ENCODE measurements at regions not wholly inside any gene's neighbourhood (a gene's known extent, or its start where the extent isn't known, plus 50 kb on each side); places are given as distances from the start of the nearest gene placed in this dataset.
"Not testable (repeated sequence)": the region's sequence is repeated elsewhere in the genome, so short reads cannot be mapped to it uniquely, and the experiment has no call there.

DNA sequence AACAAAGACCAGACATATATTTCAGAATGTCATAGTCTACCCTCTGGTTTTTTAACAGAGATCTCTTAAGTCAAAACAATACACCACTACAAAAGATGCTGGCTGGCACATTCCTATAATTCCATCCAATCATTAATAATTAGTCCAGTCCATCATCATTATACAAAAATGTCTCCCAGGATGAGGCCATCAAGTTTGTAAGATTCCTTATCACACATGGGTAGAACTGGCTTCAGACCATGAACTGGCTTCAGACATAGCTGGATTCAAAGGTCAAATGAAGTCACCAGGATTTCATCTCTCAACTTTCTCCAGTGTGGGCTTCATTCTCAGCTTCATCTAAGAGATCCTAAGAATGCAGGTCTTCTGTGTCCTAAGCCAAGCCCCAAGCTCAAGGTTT is 147.1 kb downstream of the ENC1 start:
- Histone ChIP-seq H3K4me1 (ENCODE audit: control insufficient read depth in 1 of 2, insufficient read depth in 2 of 2, low read length in 2 of 2) (no peaks in the 10 kb centered on the region), H3K27me3 (ENCODE audit: low read depth, low read length) (no peaks in the 10 kb centered on the region), H3K27ac (ENCODE audit: low read length) (no peak overlapping the region), H3K9me3 (ENCODE audit: control insufficient read depth in 1 of 2, low read length in 2 of 2) (no peaks in the 10 kb centered on the region), H3K36me3 (ENCODE audit: control insufficient read depth in 1 of 2, insufficient read depth in 2 of 2, low read length in 2 of 2) (no peaks in the 10 kb centered on the region), H3K4me3 (ENCODE audit: low read depth in 1 of 2, low read length in 2 of 2) (no peak overlapping the region)

DNA sequence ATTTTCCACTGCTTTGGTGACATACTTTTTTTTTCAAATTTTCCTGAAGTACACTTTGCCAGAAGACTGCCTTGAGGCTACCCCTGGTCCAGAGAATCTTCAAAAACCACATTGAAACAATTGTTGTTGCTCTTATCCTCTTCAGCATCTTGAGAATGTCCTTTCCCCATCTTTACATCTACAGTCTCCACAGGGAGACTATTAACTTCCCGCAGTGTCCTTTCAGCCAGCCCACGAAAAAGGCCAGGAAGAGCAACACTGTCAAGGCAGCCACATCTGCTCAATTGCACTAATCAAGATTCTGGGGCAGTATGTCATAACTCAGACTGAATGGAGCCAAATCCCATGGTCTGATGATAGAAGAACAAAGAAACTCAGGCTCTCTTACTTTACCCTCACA is 148.3 kb downstream of the ENC1 start:
- H3K27me3 ChIP-seq (ENCODE audit: low read depth, low read length): no peaks in the 10 kb centered on the region
- no peaks in the 10 kb centered on the region for H3K4me1 ChIP-seq (ENCODE audit: control insufficient read depth in 1 of 2, insufficient read depth in 2 of 2, low read length in 2 of 2)
- no peak overlapping the region for H3K27ac ChIP-seq (ENCODE audit: low read length)

DNA sequence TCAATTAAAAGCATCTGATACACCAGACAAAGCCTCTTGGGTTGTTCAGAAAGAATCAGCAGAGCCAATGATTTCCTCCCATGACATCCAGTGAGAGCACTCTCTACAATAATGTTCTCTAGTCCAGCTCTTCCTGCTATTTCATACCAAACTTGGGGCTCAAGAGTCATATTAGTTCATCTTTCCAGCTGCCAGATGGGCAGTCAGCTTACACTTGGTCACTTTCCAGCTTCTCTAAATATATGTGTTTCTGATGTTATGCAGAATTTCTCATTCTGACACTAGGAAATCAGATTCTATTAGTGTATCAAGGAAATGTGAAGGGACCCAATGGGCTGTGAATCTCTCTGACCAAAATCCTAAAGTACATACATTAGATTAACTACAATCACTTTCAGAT is 148.9 kb downstream of the ENC1 start:
- no peak overlapping the region for H3K4me3 ChIP-seq (ENCODE audit: low read depth in 1 of 2, low read length in 2 of 2)
- H3K4me1 ChIP-seq (ENCODE audit: control insufficient read depth in 1 of 2, insufficient read depth in 2 of 2, low read length in 2 of 2): no peaks in the 10 kb centered on the region
- no peaks in the 10 kb centered on the region for H3K9me3 ChIP-seq (ENCODE audit: control insufficient read depth in 1 of 2, low read length in 2 of 2)
- no peak overlapping the region for H3K27ac ChIP-seq (ENCODE audit: low read length)
- H3K27me3 ChIP-seq (ENCODE audit: low read depth, low read length): no peaks in the 10 kb centered on the region
- H3K36me3 ChIP-seq (ENCODE audit: control insufficient read depth in 1 of 2, insufficient read depth in 2 of 2, low read length in 2 of 2): no peaks in the 10 kb centered on the region

More for the DNA sequence above, 148.3 kb downstream of the ENC1 start:
- no peak overlapping the region for H3K4me3 ChIP-seq (ENCODE audit: low read depth in 1 of 2, low read length in 2 of 2)
- no peaks in the 10 kb centered on the region for H3K9me3 ChIP-seq (ENCODE audit: control insufficient read depth in 1 of 2, low read length in 2 of 2)
- H3K36me3 ChIP-seq (ENCODE audit: control insufficient read depth in 1 of 2, insufficient read depth in 2 of 2, low read length in 2 of 2): no peaks in the 10 kb centered on the region

DNA sequence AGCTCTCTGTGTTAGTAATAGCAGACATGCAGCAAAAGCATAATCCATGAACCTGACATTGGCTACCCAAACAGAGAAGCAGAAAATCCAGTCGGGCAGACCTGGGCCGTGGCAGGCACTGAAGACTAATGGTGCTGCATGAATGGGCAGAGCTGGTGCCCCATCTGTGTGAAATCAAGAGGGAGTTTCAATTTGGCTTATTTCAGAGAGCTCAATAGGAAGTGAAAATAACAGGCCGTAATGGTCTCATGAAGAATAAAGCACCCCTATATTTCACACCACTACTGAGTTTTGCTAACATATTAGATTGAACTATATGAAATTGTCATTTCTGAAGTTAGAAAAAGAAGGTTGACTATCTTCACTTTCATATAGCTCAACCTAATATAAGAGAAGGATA is 149.7 kb downstream of the ENC1 start:
- no peak overlapping the region for H3K27ac ChIP-seq (ENCODE audit: low read length)

DNA sequence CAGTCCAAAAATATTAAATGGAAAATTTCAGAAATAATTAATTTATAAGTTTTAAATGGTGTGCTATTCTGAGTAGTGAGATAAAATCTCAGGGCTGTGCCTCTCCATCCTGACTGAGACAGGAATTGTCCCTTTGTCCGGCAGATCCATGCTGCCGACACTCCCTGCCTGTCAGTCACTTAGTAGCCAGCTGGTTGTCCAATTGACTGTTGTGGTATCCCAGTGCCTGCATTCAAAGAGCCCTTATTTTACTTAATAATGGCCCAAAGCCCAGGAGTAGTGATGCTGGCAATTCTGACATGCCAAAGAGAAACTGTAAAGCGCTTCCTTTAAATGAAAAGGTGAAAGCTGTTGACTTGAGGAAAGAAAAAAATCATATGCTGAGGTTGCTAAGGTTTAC is 157.5 kb downstream of the ENC1 start:
- Histone ChIP-seq H3K4me1 (ENCODE audit: control insufficient read depth in 1 of 2, insufficient read depth in 2 of 2, low read length in 2 of 2) (no peaks in the 10 kb centered on the region), H3K27me3 (ENCODE audit: low read depth, low read length) (no peaks in the 10 kb centered on the region), H3K36me3 (ENCODE audit: control insufficient read depth in 1 of 2, insufficient read depth in 2 of 2, low read length in 2 of 2) (no peaks in the 10 kb centered on the region), H3K4me3 (ENCODE audit: low read depth in 1 of 2, low read length in 2 of 2) (no peak overlapping the region), H3K27ac (ENCODE audit: low read length) (no peak overlapping the region), H3K9me3 (ENCODE audit: control insufficient read depth in 1 of 2, low read length in 2 of 2) (no peaks in the 10 kb centered on the region)

More for the DNA sequence above, 149.7 kb downstream of the ENC1 start:
- no peaks in the 10 kb centered on the region for H3K36me3 ChIP-seq (ENCODE audit: control insufficient read depth in 1 of 2, insufficient read depth in 2 of 2, low read length in 2 of 2)
- H3K4me1 ChIP-seq (ENCODE audit: control insufficient read depth in 1 of 2, insufficient read depth in 2 of 2, low read length in 2 of 2): no peaks in the 10 kb centered on the region
- no peaks in the 10 kb centered on the region for H3K9me3 ChIP-seq (ENCODE audit: control insufficient read depth in 1 of 2, low read length in 2 of 2)
- no peak overlapping the region for H3K4me3 ChIP-seq (ENCODE audit: low read depth in 1 of 2, low read length in 2 of 2)
- no peaks in the 10 kb centered on the region for H3K27me3 ChIP-seq (ENCODE audit: low read depth, low read length)

DNA sequence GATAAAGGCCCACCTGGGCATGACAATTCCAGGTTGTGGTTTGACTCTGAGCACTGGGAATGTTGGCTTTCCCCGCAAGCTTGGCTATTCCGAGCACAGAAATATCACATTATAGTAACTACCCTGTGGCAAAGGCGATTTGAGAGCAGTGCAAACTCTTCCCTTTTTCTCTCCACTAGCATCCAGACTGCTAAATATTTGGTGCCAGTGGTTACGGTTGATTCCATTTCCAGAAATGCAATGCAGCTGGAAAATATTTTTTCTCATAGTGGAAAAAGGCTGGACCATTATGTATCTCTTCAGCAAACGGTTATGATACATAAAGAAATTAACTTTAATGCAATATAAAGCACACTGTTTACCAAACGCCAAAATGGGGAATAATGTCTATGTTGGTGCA is 158.0 kb downstream of the ENC1 start:
- H3K4me3 ChIP-seq (ENCODE audit: low read depth in 1 of 2, low read length in 2 of 2): no peak overlapping the region
- H3K27me3 ChIP-seq (ENCODE audit: low read depth, low read length): no peaks in the 10 kb centered on the region
- H3K27ac ChIP-seq (ENCODE audit: low read length): no peak overlapping the region
- H3K36me3 ChIP-seq (ENCODE audit: control insufficient read depth in 1 of 2, insufficient read depth in 2 of 2, low read length in 2 of 2): no peaks in the 10 kb centered on the region
- no peaks in the 10 kb centered on the region for H3K9me3 ChIP-seq (ENCODE audit: control insufficient read depth in 1 of 2, low read length in 2 of 2)
- no peaks in the 10 kb centered on the region for H3K4me1 ChIP-seq (ENCODE audit: control insufficient read depth in 1 of 2, insufficient read depth in 2 of 2, low read length in 2 of 2)

DNA sequence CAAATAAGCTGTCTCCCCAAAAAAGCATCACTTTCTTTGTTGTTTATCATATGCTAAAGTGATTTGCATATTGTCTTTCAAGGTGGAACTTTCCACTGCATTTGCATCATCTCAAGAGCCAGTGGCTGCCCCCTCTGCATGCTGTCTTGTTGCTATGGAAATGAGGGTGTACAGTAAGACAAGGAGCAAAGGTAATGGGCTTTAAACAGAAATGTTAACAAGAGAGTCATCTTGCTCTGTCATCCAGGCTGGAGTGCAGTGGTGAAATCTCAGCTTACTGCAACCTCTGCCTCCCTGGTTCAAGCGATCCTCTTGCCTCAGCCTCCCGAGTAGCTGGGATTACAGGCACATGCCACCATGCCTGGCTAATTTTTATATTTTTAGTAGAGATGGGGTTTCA is 159.2 kb downstream of the ENC1 start:
- H3K27ac ChIP-seq (ENCODE audit: low read length); H3K9me3 ChIP-seq (ENCODE audit: control insufficient read depth in 1 of 2, low read length in 2 of 2); H3K36me3 ChIP-seq (ENCODE audit: control insufficient read depth in 1 of 2, insufficient read depth in 2 of 2, low read length in 2 of 2); H3K27me3 ChIP-seq (ENCODE audit: low read depth, low read length); H3K4me1 ChIP-seq (ENCODE audit: control insufficient read depth in 1 of 2, insufficient read depth in 2 of 2, low read length in 2 of 2); H3K4me3 ChIP-seq (ENCODE audit: low read depth in 1 of 2, low read length in 2 of 2): not testable (repeated sequence)

DNA sequence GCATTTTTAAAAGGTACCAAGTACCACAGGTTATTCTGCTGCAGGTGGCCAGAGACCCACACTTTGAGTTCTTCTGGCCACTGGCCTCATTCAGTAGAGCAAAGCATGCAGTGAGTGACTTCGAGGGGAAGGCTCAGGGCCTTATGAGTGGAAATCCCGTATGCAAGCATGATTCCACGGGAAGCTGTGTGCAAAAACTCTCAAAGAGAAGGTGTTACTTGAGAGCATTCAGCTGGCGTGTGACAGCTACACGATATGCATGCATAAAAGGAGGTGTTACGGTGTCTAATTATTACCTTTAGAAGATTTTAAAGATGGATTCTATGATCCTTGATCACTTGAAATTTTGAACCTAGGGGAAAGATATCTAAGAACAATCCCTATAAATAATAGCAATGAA is 160.3 kb downstream of the ENC1 start:
- Histone ChIP-seq H3K27ac (ENCODE audit: low read length) (no peak overlapping the region), H3K36me3 (ENCODE audit: control insufficient read depth in 1 of 2, insufficient read depth in 2 of 2, low read length in 2 of 2) (no peaks in the 10 kb centered on the region), H3K9me3 (ENCODE audit: control insufficient read depth in 1 of 2, low read length in 2 of 2) (no peaks in the 10 kb centered on the region), H3K4me3 (ENCODE audit: low read depth in 1 of 2, low read length in 2 of 2) (no peak overlapping the region), H3K27me3 (ENCODE audit: low read depth, low read length) (no peaks in the 10 kb centered on the region), H3K4me1 (ENCODE audit: control insufficient read depth in 1 of 2, insufficient read depth in 2 of 2, low read length in 2 of 2) (no peaks in the 10 kb centered on the region)

DNA sequence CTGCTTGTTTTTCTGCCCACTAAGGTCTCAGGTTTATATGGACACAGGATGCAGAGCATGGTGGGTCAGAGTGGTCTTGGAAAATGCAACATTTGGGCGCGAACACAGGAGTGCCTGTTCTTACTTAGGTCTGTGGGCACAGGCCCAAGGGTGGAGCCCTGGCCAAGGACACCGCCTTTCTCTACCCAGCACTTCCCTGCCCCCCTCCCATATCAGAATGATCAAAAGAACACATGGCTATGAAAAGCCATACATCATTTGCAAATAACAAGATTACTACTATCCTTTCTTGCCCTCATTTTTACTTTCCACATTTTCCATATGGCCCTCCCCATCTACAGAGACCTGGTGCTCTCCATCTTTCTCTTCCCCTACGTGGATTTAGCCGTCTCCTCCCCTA is 162.2 kb downstream of the ENC1 start:
- H3K27me3 ChIP-seq (ENCODE audit: low read depth, low read length): no peaks in the 10 kb centered on the region
- no peak overlapping the region for H3K4me3 ChIP-seq (ENCODE audit: low read depth in 1 of 2, low read length in 2 of 2)
- H3K4me1 ChIP-seq (ENCODE audit: control insufficient read depth in 1 of 2, insufficient read depth in 2 of 2, low read length in 2 of 2): no peaks in the 10 kb centered on the region
- no peaks in the 10 kb centered on the region for H3K36me3 ChIP-seq (ENCODE audit: control insufficient read depth in 1 of 2, insufficient read depth in 2 of 2, low read length in 2 of 2)
- no peak overlapping the region for H3K27ac ChIP-seq (ENCODE audit: low read length)
- no peaks in the 10 kb centered on the region for H3K9me3 ChIP-seq (ENCODE audit: control insufficient read depth in 1 of 2, low read length in 2 of 2)

DNA sequence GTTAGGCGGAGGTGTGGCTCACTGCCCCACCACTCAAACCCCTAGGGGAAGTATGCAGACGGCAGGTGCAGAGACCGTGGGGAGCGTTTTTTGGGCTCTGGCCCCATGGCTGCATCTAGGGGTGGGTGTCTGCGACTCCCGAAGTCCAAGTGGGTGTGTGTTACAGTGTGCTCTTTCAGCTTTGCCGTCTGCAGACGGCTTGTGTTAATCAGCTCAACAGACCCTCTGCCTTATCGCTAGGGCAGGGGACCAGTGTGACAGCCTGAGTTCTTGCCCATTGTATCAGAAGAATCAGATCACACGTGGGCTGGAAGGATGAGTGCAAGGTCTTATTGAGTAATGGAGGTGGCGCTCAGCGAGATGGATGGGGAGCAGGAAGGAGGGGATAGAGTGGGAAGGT is 162.8 kb downstream of the ENC1 start:
- Histone ChIP-seq H3K27ac (ENCODE audit: low read length) (no peak overlapping the region), H3K4me1 (ENCODE audit: control insufficient read depth in 1 of 2, insufficient read depth in 2 of 2, low read length in 2 of 2) (no peaks in the 10 kb centered on the region), H3K36me3 (ENCODE audit: control insufficient read depth in 1 of 2, insufficient read depth in 2 of 2, low read length in 2 of 2) (no peaks in the 10 kb centered on the region), H3K9me3 (ENCODE audit: control insufficient read depth in 1 of 2, low read length in 2 of 2) (no peaks in the 10 kb centered on the region), H3K4me3 (ENCODE audit: low read depth in 1 of 2, low read length in 2 of 2) (no peak overlapping the region), H3K27me3 (ENCODE audit: low read depth, low read length) (no peaks in the 10 kb centered on the region)

DNA sequence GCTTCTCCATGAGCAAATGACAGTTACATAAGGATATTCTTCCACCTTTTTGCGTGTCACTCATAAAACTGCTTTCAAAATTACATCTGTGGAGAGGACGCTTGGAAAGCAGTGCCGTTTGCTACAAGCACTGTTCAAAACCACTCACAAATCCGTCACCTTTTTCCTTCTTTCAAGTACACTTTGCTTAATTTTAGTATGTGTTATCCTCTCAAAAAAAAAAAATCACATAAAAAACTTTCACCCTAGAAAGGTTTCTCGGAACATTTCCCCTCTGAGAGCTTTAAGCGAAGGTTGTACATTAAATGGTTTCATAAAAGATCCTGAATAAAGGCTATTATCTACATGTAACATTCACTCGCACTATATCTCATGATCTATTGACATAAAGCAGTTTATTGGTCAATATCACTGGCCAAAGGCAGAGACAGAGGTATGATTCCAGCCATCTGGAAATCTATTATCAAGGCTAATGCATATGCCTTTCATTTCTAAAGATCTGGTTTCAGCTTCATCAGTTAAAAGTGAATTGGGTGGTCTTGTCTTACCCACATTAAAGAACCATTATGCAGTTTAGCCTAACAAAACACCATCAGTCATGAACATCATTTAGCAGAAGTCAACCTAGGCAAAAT is 163.6 kb downstream of the ENC1 start:
- no peaks in the 10 kb centered on the region for H3K9me3 ChIP-seq (ENCODE audit: control insufficient read depth in 1 of 2, low read length in 2 of 2)
- H3K36me3 ChIP-seq (ENCODE audit: control insufficient read depth in 1 of 2, insufficient read depth in 2 of 2, low read length in 2 of 2): no peaks in the 10 kb centered on the region
- H3K4me1 ChIP-seq (ENCODE audit: control insufficient read depth in 1 of 2, insufficient read depth in 2 of 2, low read length in 2 of 2): no peaks in the 10 kb centered on the region
- H3K27me3 ChIP-seq (ENCODE audit: low read depth, low read length): no peaks in the 10 kb centered on the region
- no peak overlapping the region for H3K27ac ChIP-seq (ENCODE audit: low read length)
- H3K4me3 ChIP-seq (ENCODE audit: low read depth in 1 of 2, low read length in 2 of 2): no peak overlapping the region

DNA sequence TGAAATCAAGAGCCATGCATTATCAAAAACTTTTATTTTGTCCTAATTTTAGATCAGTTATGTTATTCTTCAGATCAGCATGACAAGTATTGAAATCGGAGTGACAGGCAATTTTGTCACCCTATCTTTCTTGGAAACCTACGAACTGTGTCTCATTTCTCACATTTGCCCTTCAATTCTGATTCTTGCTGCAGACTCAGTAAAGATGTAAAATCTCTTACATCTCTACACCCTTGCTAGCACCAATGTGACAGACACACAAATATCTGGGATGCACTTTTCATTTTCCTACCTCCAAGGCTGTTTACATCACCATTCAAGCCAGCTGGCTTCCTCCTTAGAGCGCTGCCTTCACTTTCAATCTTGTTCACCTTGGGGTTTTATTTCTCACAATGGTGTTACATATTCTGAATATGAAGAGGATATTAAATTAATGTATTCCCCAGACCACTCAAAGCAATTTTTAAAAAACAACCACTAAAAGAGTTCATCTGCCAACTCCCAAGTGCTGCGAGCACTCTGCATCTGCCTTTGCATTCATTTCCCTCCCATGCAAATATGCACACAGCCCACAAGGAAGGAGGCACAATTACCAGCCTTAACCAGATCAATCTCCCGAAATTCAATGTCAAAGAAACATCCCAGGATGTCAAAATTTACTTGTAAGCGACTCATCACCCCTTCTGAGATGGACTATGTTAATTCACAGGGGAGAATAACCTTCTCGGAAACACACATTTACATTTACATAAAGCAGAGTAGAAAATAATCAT is 164.3 kb downstream of the ENC1 start:
- H3K4me3 ChIP-seq (ENCODE audit: low read depth in 1 of 2, low read length in 2 of 2): no peak overlapping the region
- H3K27ac ChIP-seq (ENCODE audit: low read length): no peak overlapping the region
- no peaks in the 10 kb centered on the region for H3K4me1 ChIP-seq (ENCODE audit: control insufficient read depth in 1 of 2, insufficient read depth in 2 of 2, low read length in 2 of 2)
- H3K36me3 ChIP-seq (ENCODE audit: control insufficient read depth in 1 of 2, insufficient read depth in 2 of 2, low read length in 2 of 2): no peaks in the 10 kb centered on the region
- no peaks in the 10 kb centered on the region for H3K27me3 ChIP-seq (ENCODE audit: low read depth, low read length)
- H3K9me3 ChIP-seq (ENCODE audit: control insufficient read depth in 1 of 2, low read length in 2 of 2): no peaks in the 10 kb centered on the region
